K562 (cell line): ENCODE measurements at regions not wholly inside any gene's neighbourhood (a gene's known extent, or its start where the extent isn't known, plus 50 kb on each side); places are given as distances from the start of the nearest gene placed in this dataset.

ENCODE experiments used
- ATAC-seq: fragments of 200-7000 bp; cut with Tn5 transposase; 3 replicates; pipeline ENCODE4 v1.9.1; 2020; ENCODE audit warnings: moderate library complexity
- BruUV-seq: library from RNA; stranded (reverse); fragments of 400-500 nt; replicated peaks from 2 replicates; lab custom pipeline; 2021; lab: Mats Ljungman, UMichigan
- CTCF ChIA-PET: fragments of 300-600 bp; formaldehyde crosslinking; extraction: SDS; loops from one replicate; lab custom pipeline; 2021; ENCODE audit warnings: low intra/inter-chr PET ratio; lab: Yijun Ruan, JAX
- POLR2A ChIA-PET: fragments of 300-600, 350-650 bp; sonication (Branson Sonifier 250); formaldehyde crosslinking; extraction: SDS; loops from one replicate; lab custom pipeline; 2021; ENCODE audit warnings: antibody characterized with exemption, inconsistent platforms; lab: Yijun Ruan, JAX
- DNase-seq, 4 experiments: peaks; one replicate each; pipeline versions ENCODE4 v3.0.0 to v3.0.0-alpha.2; 2011 to 2018; ENCODE audit warnings: low spot score in 3 of 4, mixed read lengths in 3 of 4; ENCODE audit errors: extremely low read depth in 1 of 4
- FAIRE-seq: peaks from 2 replicates; lab custom pipeline; 2011; peaks lifted over from hg19 to GRCh38; lab: Jason Lieb, UNC
- H2AFZ ChIP-seq: 2 replicates; pipeline ENCODE4 v1.6.0; 2011; ENCODE audit warnings: low read depth, low read length, control low read depth, inconsistent platforms
- H3K27ac ChIP-seq: fragments of 200-600 bp; 3 replicates; pipeline ENCODE4 v1.8.0; 2011; ENCODE audit warnings: low read depth, mild to moderate bottlenecking, control low read depth, inconsistent platforms, low read length, moderate library complexity, mixed read lengths; ENCODE audit errors: extremely low read depth
- H3K27me3 ChIP-seq, 2 experiments: fragments of 300-600 bp in 1 of 2; 2 replicates in 1 of 2; 3 replicates in 1 of 2; pipeline versions ENCODE4 v1.6.0 to v1.8.0; 2011; ENCODE audit warnings: inconsistent platforms in 2 of 2, low read length in 2 of 2, mild to moderate bottlenecking in 1 of 2, mixed read lengths in 1 of 2, moderate library complexity in 1 of 2; ENCODE audit not compliant: control insufficient read depth in 2 of 2, insufficient read depth in 2 of 2
- H3K36me3 ChIP-seq: fragments of 300-600 bp; 3 replicates; pipeline ENCODE4 v1.8.0; 2011; ENCODE audit warnings: mild to moderate bottlenecking, low read length, inconsistent platforms; ENCODE audit not compliant: control insufficient read depth, insufficient read depth
- H3K4me1 ChIP-seq, 2 experiments: fragments of 200-600 bp in 1 of 2; replicated peaks in 1 of 2; 2 replicates in 1 of 2; 3 replicates in 1 of 2; pipeline versions ENCODE4 v1.5.1 to v1.8.0; 2011; ENCODE audit warnings: inconsistent platforms in 2 of 2, low read length in 2 of 2, mild to moderate bottlenecking in 1 of 2, mixed read lengths in 1 of 2, moderate library complexity in 1 of 2; ENCODE audit not compliant: control insufficient read depth in 2 of 2, insufficient read depth in 2 of 2
- H3K4me2 ChIP-seq: 2 replicates; pipeline ENCODE4 v1.6.1; 2011; ENCODE audit warnings: low read length, control low read depth, inconsistent platforms, mixed read lengths; ENCODE audit not compliant: insufficient read depth
- H3K4me3 ChIP-seq: fragments of 200-600 bp; sonication (generic), shearing (Covaris generic); 2 replicates; pipeline ENCODE4 v1.5.1; 2016; ENCODE audit warnings: control low read depth, inconsistent platforms
- H3K79me2 ChIP-seq: fragments of 200-600 bp; 3 replicates; pipeline ENCODE4 v1.8.0; 2011; ENCODE audit warnings: low read length, inconsistent platforms; ENCODE audit not compliant: control insufficient read depth, insufficient read depth
- H3K9ac ChIP-seq, 2 experiments: 2 replicates each; pipeline versions ENCODE4 v1.6.0 to v1.6.1; 2011; ENCODE audit warnings: low read depth in 2 of 2, low read length in 2 of 2, control low read depth in 1 of 2, inconsistent platforms in 1 of 2, mild to moderate bottlenecking in 1 of 2, mixed read lengths in 1 of 2; ENCODE audit not compliant: insufficient read depth in 1 of 2
- H3K9me1 ChIP-seq: one replicate; pipeline ENCODE4 v1.6.0; 2011; ENCODE audit warnings: inconsistent platforms, mild to moderate bottlenecking, low read length, moderate library complexity; ENCODE audit not compliant: control insufficient read depth, insufficient read depth
- H3K9me3 ChIP-seq: replicated peaks from 2 replicates; pipeline ENCODE4 v1.5.1; 2011; ENCODE audit warnings: low read depth, low read length, inconsistent platforms; ENCODE audit not compliant: control insufficient read depth, insufficient read depth
- H4K20me1 ChIP-seq: replicated peaks from 2 replicates; pipeline ENCODE4 v1.6.1; 2011; ENCODE audit warnings: low read length, inconsistent platforms, mixed read lengths; ENCODE audit not compliant: control insufficient read depth, insufficient read depth
- FOXJ3 ChIP-seq: sonication (generic); formaldehyde crosslinking; IDR thresholded peaks from 2 replicates; pipeline ENCODE4 v1.4.0; 2020; ENCODE audit warnings: mild to moderate bottlenecking, missing genetic modification reagents
- HBP1 ChIP-seq: fragments of 450-650 bp; formaldehyde crosslinking; IDR thresholded peaks from 2 replicates; pipeline ENCODE4 v1.4.0; 2022; ENCODE audit warnings: missing genetic modification characterization
- MED1 ChIP-seq: sonication (generic); formaldehyde crosslinking; IDR thresholded peaks from 2 replicates; pipeline ENCODE4 v1.8.1; 2023; ENCODE audit warnings: missing genetic modification reagents, borderline replicate concordance
- NFE2 ChIP-seq: IDR thresholded peaks from 2 replicates; pipeline ENCODE4 v1.6.1; 2014; ENCODE audit warnings: antibody characterized with exemption, low read depth
- PPARD ChIP-seq: fragments of 250-450 bp; sonication (Bioruptor Pico); IDR thresholded peaks from 2 replicates; pipeline ENCODE4 v1.8.0; 2022; ENCODE audit warnings: inconsistent platforms, mild to moderate bottlenecking, moderate library complexity
- RBM14 ChIP-seq: fragments of 200-400 bp; formaldehyde crosslinking; IDR thresholded peaks from 2 replicates; pipeline ENCODE4 v1.6.1; 2018; ENCODE audit warnings: low read depth, mild to moderate bottlenecking, low read length, moderate library complexity, borderline replicate concordance; ENCODE audit not compliant: insufficient read depth
- ZNF766 ChIP-seq: fragments of 200-800 bp; sonication (Bioruptor generic); conservative IDR thresholded peaks from 2 replicates; pipeline ENCODE4 v1.6.1; 2016; ENCODE audit warnings: missing genetic modification characterization, missing compliant biosample characterization
- WGBS: fragments of 100-300 bp; shearing (Covaris generic); methylation state at CpG from one replicate; pipeline ENCODE4 v1.1.6; 2016; ENCODE audit warnings: low coverage, mixed read lengths; ENCODE audit not compliant: insufficient coverage; ENCODE audit errors: missing lambda C conversion rate; 5-methylcytosine and 5-hydroxymethylcytosine counted together
- in situ Hi-C: fragments of 300-500 bp; cut with MboI; formaldehyde crosslinking; loops from 4 replicates; pipeline ENCODE4 v1.15.0; 2018; ENCODE audit warnings: inconsistent platforms, mixed read lengths
- intact Hi-C: fragments of 100-400 bp; cut with micrococcal nuclease; formaldehyde crosslinking; loops from 2 replicates; pipeline ENCODE4 v1.14.2; 2022
- TF ChIP-seq, protein P1 (sequence below): fragments of 250-450 bp; sonication (Bioruptor Pico); IDR thresholded peaks from 2 replicates; pipeline ENCODE4 v1.6.1; 2021; ENCODE audit warnings: mild to moderate bottlenecking
- TF ChIP-seq, protein P2 (sequence below): fragments of 250-450 bp; sonication (Bioruptor Pico); IDR thresholded peaks from 2 replicates; pipeline ENCODE4 v1.9.0; 2021; ENCODE audit warnings: mild to moderate bottlenecking, inconsistent platforms
- TF ChIP-seq, protein P3 (sequence below): fragments of 450-650 bp; formaldehyde crosslinking; IDR thresholded peaks from 2 replicates; pipeline ENCODE4 v1.4.0; 2020; ENCODE audit warnings: mild to moderate bottlenecking, moderate library complexity
- TF ChIP-seq, protein P4 (sequence below): fragments of 150-350 bp; conservative IDR thresholded peaks from 2 replicates; pipeline ENCODE4 v1.6.1; 2014; ENCODE audit warnings: low read length

- Histone ChIP-seq H3K9me3 (no peaks in the 10 kb centered on the region), H3K4me1 (no peaks in the 10 kb centered on the region), H3K27ac (no peak overlapping the region), H3K27me3 (no peaks in the 10 kb centered on the region), H3K36me3 (no peaks in the 10 kb centered on the region), H3K9ac (no peak overlapping the region), H4K20me1 (no peaks in the 10 kb centered on the region), H3K4me2 (no peak overlapping the region), H3K79me2 (no peaks in the 10 kb centered on the region), H3K9me1 (no peaks in the 10 kb centered on the region), H3K4me3 (no peak overlapping the region), H2AFZ (no peak overlapping the region)
- DNase-seq, result no peak
- no peak for ATAC-seq
- ChIA-PET POLR2A (no interaction called here), CTCF (no interaction called here)
- in situ Hi-C loops, result no loop called here
- WGBS, result 0% methylated on average over 4 of the region's 4 CpGs
- FAIRE-seq, result no peak
- intact Hi-C loops, result no loop called here
- BruUV-seq, result no TSS peak
- TF ChIP-seq, protein P1, sequence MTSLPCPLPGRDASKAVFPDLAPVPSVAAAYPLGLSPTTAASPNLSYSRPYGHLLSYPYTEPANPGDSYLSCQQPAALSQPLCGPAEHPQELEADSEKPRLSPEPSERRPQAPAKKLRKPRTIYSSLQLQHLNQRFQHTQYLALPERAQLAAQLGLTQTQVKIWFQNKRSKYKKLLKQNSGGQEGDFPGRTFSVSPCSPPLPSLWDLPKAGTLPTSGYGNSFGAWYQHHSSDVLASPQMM (CRISPR knock-in tag), result no peak
- TF ChIP-seq MED1 (no peak), FOXJ3 (CRISPR knock-in tag) (no peak), ZNF766 (CRISPR knock-in tag) (no peak), HBP1 (CRISPR knock-in tag) (no peak), RBM14 (no peak), PPARD (CRISPR knock-in tag) (no peak), NFE2 (no peak)
- TF ChIP-seq, protein P2, sequence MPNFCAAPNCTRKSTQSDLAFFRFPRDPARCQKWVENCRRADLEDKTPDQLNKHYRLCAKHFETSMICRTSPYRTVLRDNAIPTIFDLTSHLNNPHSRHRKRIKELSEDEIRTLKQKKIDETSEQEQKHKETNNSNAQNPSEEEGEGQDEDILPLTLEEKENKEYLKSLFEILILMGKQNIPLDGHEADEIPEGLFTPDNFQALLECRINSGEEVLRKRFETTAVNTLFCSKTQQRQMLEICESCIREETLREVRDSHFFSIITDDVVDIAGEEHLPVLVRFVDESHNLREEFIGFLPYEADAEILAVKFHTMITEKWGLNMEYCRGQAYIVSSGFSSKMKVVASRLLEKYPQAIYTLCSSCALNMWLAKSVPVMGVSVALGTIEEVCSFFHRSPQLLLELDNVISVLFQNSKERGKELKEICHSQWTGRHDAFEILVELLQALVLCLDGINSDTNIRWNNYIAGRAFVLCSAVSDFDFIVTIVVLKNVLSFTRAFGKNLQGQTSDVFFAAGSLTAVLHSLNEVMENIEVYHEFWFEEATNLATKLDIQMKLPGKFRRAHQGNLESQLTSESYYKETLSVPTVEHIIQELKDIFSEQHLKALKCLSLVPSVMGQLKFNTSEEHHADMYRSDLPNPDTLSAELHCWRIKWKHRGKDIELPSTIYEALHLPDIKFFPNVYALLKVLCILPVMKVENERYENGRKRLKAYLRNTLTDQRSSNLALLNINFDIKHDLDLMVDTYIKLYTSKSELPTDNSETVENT (CRISPR knock-in tag), result no peak
- TF ChIP-seq, protein P3, sequence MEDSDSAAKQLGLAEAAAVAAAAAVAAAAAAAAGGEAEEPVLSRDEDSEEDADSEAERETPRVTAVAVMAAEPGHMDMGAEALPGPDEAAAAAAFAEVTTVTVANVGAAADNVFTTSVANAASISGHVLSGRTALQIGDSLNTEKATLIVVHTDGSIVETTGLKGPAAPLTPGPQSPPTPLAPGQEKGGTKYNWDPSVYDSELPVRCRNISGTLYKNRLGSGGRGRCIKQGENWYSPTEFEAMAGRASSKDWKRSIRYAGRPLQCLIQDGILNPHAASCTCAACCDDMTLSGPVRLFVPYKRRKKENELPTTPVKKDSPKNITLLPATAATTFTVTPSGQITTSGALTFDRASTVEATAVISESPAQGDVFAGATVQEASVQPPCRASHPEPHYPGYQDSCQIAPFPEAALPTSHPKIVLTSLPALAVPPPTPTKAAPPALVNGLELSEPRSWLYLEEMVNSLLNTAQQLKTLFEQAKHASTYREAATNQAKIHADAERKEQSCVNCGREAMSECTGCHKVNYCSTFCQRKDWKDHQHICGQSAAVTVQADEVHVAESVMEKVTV (CRISPR knock-in tag), result no peak
- TF ChIP-seq, protein P4, sequence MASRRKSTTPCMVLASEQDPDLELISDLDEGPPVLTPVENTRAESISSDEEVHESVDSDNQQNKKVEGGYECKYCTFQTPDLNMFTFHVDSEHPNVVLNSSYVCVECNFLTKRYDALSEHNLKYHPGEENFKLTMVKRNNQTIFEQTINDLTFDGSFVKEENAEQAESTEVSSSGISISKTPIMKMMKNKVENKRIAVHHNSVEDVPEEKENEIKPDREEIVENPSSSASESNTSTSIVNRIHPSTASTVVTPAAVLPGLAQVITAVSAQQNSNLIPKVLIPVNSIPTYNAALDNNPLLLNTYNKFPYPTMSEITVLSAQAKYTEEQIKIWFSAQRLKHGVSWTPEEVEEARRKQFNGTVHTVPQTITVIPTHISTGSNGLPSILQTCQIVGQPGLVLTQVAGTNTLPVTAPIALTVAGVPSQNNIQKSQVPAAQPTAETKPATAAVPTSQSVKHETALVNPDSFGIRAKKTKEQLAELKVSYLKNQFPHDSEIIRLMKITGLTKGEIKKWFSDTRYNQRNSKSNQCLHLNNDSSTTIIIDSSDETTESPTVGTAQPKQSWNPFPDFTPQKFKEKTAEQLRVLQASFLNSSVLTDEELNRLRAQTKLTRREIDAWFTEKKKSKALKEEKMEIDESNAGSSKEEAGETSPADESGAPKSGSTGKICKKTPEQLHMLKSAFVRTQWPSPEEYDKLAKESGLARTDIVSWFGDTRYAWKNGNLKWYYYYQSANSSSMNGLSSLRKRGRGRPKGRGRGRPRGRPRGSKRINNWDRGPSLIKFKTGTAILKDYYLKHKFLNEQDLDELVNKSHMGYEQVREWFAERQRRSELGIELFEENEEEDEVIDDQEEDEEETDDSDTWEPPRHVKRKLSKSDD, result no peak
Measured at GRCh38 chr14:51314321-51315015, 74.4 kb downstream of the TMX1 start.
